ENCODE measurements at regions not wholly inside any gene's neighbourhood (a gene's known extent, or its start where the extent isn't known, plus 50 kb on each side); places are given as distances from the start of the nearest gene placed in this dataset.

GRCh38 chr6:43917878-43918382 lies 147.9 kb downstream of the VEGFA start:
- peak; percentile 26 for DNase-seq (ENCODE audit: low spot score)

DNA sequence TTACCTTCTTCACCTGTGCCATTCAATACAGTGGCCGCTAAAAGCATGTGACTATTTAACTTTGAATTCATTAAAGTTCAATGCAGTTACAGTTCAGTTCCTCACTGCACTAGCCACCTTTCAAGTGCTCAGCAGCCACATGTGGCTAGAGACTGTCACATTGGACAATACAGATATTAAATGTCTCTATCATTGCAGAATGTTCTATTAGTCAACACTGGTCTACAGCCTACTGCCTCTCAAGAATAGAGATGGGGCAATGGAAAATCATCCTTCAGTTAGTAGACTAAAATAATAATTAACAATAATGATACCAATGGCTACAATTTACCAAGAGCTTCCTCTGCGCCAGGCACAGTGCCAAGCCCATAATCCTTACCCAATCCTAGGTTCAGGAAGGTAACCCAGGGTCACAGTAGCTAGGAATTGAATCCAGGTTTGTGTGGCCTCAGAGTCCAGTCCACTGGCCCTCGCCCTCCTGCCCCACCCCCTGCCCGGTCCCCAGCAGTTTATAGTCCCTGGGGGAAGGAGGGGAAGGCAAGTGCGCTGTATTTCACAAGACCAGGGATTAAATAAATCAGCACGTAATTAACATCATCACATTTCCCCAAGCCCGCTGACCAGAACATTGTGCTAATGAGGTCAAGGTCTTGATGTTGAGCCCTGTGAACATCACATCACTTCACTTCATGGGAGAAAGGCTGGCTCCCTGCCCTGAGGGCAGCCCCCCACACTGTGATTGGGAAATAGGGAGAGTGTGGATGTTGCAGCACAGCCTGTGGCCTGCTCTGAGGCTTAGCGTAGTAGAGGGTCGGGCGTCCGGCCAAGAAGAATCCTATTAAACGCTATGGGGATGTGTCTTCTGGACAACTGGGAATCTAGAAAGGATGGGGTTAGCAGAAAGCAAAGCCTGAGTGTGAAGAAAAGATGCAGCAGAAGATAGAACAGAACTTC lies 147.2 kb downstream of the VEGFA start:
- DNase-seq (ENCODE audit: low spot score): no peak

GRCh38 chr6:43915986-43916923 lies 146.2 kb downstream of the VEGFA start:
- DNase-seq (ENCODE audit: low spot score): peak; percentile 60

- DNase-seq (ENCODE audit: low spot score): no peak
These were observed 145.3 kb downstream of the VEGFA start for GRCh38 chr6:43915208-43915869.

DNA sequence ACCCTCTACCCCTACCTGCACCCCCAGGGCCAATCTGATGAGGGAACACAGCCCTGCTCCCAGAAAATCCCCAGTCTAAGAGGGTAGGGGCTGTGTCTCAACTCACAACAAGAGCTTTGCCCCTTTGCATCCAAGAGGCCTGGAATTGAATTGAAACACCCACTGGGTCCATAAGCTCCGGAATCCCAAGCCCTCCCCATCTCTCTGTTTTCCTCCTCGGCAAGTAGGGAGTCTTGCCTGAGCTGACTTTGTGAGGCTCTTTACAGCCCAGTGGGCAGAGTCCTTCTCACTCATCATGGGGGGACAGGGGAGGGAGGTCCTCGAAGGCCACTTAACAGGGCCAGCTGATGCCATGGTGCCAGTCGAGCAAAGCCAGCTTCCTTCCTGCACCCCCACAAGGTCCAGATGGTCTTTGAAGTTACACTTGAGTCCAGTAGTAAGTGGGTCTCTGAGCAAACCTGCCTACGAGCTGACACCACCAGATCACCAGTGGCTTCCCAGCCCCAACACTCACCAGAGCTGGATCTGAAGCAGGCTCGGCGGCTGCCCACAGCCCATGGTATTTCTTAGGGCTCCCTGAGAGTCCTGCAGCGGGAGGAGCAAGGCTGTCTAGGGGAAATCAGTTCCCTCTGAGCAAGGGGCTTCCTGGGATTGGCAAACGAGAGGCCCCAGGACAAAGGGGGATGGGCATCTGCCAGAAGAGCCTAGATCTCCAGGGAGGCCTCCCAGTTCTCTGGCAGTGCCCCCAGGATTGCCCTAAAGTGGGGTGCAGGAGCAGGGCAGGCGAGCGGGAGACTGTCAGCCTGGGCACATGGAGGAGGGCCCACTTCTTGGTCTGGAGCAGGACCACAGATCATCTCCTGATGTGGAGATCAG lies 144.5 kb downstream of the VEGFA start:
- DNase-seq (ENCODE audit: low spot score): no peak

DNA sequence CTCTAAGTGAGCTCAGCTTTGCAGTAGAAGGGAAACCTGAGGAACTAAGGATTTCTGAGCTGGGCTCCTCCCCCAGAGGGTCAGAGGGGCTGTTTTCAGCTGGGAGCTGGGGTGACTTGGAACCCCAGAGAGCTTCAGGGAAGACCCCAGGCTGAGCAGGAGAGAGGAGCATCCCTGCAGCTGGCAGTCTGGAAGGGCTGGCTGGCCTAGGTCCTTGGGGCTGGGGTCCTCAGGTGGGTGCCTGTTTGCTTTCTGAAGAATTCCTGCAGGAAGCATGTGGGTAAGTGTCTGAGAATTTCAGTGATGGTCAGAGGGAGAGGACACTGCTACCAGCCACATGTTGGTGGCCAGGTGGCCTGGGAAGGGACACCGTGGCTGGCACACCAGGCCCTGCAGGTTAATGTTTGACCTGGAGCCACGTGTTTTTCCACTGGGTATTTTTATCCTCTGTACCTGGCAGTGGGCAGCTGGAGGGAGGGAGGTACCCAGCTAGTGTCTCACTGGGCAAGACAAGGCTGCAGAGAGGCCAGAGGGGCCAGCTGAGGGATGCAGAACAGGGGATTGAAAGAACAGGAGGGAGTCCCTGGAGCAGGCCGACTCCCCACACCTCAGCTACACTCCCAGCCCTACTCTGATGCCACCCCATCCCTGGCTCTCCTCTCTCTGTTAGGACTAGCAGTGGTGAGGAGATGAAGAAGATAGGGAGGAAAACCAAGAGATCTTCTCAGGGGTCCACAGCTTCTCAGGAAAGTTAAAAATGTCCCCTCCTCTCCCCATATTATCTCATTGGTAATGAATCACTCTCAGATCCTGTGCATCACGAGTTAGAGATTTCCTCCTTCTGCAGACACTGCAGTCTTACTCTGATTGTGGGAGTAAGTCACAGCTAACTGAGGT lies 143.6 kb downstream of the VEGFA start:
- DNase-seq (ENCODE audit: low spot score): peak; percentile 27

GRCh38 chr6:43912598-43913371 lies 142.8 kb downstream of the VEGFA start:
- no peak for DNase-seq (ENCODE audit: low spot score)

DNA sequence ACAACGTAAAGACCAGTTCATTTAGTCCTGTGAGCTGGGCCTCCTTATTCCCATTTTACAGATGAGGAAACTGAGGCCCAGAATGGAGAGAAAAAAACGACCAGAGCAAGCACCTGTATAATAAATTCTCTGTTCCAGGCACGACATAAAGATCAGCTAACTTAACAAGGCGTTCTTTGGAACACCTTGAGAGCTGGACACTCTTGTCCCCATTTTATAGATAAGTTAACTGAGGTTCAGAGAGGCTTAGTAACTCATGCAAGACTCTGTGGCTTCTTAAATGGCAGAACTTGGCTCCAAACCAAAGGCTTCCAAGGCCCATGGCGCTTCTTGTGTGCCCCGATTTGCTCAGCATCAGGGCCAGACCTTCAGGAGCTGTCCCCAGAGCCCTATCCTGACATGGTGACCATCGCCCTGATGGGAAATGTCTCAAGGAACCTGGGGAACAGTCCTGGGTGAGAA lies 142.1 kb downstream of the VEGFA start:
- DNase-seq (ENCODE audit: low spot score): no peak

DNA sequence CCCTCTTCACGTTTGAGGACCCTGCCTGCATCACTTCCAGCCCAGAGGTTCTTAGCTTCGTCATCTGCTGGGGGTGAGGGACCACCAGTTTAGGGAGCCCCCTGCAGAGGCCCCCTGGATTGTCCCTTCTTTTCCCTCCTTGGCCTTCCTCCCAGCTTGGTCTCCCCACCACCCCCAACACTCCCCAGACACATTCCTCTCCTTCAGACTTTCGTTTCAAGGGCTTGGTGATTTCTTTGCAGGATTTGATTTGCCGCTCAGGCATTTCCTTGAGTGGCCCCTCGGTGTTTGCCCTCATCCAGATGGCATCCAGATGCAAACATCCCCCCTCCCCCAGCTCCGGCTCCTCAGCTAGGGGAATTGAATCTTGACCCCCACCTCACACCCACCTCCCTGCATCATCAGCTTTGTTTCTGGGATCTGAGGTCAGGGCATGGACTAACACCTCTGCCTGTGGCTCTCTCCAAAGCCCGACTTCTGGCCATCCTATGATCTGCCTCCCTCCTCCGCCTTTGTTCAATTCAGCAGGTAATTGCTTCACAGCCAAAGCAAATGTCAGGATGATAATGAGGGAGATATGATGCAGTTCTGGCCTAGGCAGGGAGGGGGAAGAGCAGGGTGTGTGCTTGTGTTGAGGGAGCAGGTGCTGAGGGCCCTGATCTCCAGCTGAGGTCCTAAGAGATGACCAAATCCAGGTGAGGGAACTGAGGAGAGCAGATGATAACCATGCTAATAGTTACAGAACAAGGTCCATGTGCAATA lies 141.5 kb downstream of the VEGFA start:
- no peak for DNase-seq (ENCODE audit: low spot score)

GRCh38 chr6:43910638-43911353 lies 140.8 kb downstream of the VEGFA start:
- peak; percentile 71 for DNase-seq (ENCODE audit: low spot score)

GRCh38 chr6:43910149-43910637 lies 140.2 kb downstream of the VEGFA start:
- DNase-seq (ENCODE audit: low spot score): no peak

GRCh38 chr6:43909474-43910148 lies 139.6 kb downstream of the VEGFA start:
- DNase-seq (ENCODE audit: low spot score): no peak

- DNase-seq (ENCODE audit: low spot score): no peak
These were observed 137.9 kb downstream of the VEGFA start for GRCh38 chr6:43907789-43908472.

DNA sequence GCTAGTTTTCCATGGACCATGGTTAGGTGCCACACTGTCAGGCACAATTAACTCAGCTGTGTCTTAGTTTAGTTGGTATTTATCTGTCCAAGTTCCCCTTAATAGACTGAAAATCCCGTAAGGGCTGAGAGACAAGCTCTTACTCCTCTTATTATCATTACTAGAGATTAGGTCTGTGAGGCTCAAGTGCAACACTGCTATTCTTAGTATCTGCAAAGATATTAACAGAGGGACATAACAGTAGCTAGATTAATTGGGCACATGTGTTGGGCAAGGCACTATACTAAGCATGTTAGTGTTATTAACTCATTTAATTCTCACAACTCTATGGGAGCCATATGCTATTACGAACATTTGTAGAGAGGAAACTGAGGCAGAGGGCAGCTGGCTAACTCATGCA lies 137.3 kb downstream of the VEGFA start:
- DNase-seq (ENCODE audit: low spot score): no peak

- no peak for DNase-seq (ENCODE audit: low spot score)
These were observed 134.5 kb downstream of the VEGFA start for GRCh38 chr6:43904311-43905123.
